ENCODE measurements at regions not wholly inside any gene's neighbourhood (a gene's known extent, or its start where the extent isn't known, plus 50 kb on each side); places are given as distances from the start of the nearest gene placed in this dataset.
"Not testable (repeated sequence)": the region's sequence is repeated elsewhere in the genome, so short reads cannot be mapped to it uniquely, and the experiment has no call there.

GRCh38 chr11:71780771-71781170, 52.2 kb upstream of the DEFB108B start:
- TF ChIP-seq EZH2phosphoT487 (IDR thresholded peaks at IDR 0.05; ENCODE audit: borderline replicate concordance, low read depth, low read length); CTCF (conservative IDR thresholded peaks at IDR 0.05; ENCODE audit: low read length): not testable (repeated sequence)

All from OCI-LY7 (cell line).